HEK293T (cell line): ENCODE measurements at regions not wholly inside any gene's neighbourhood (a gene's known extent, or its start where the extent isn't known, plus 50 kb on each side); places are given as distances from the start of the nearest gene placed in this dataset.

Experiments
- ARNT ChIP-seq: fragments of 450-650 bp; IDR thresholded peaks from 2 replicates; pipeline ENCODE4 v1.6.1; 2017; ENCODE audit warnings: mild to moderate bottlenecking
- FOXM1 ChIP-seq: fragments of 450-650 bp; IDR thresholded peaks from 2 replicates; pipeline ENCODE4 v1.6.1; 2017; ENCODE audit warnings: mild to moderate bottlenecking, borderline replicate concordance
- L3MBTL2 ChIP-seq: fragments of 450-650 bp; conservative IDR thresholded peaks from 2 replicates; pipeline ENCODE4 v1.6.1; 2016; ENCODE audit warnings: mild to moderate bottlenecking
- NFRKB ChIP-seq: fragments of 450-650 bp; IDR thresholded peaks from 2 replicates; pipeline ENCODE4 v1.6.1; 2016; ENCODE audit warnings: mild to moderate bottlenecking, moderate library complexity
- SP1 ChIP-seq: fragments of 450-650 bp; IDR thresholded peaks from 2 replicates; pipeline ENCODE4 v1.6.1; 2017
- SUZ12 ChIP-seq: fragments of 450-650 bp; IDR thresholded peaks from 2 replicates; pipeline ENCODE4 v1.6.1; 2016; ENCODE audit warnings: mild to moderate bottlenecking
- TARDBP ChIP-seq: fragments of 450-650 bp; IDR thresholded peaks from 2 replicates; pipeline ENCODE4 v1.6.1; 2016
- TF ChIP-seq, protein P1 (sequence below): fragments of 450-650 bp; IDR thresholded peaks from 2 replicates; pipeline ENCODE4 v1.6.1; 2016

DNA sequence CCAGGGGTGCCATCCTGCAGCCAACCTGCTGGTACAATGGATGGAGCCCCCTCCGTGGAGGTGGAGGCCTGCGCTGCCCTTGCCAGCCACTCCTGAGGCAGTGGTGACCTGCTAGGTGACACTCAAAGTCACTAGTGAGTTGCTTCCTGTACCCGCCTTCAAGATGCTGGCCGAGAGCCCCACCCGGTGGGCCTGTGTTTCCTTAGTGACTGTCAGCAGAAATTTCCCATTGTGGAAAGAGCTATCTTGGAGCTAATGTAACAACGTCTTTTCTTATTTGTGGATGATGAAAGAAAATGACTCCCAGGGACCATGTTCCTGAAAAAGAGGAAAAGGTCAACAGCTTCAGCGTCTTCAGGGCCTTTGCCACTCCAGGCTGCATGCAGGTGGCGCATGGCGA is 117.0 kb upstream of the BOD1 start:
- TF ChIP-seq SP1, result no peak
- TF ChIP-seq, protein P1, sequence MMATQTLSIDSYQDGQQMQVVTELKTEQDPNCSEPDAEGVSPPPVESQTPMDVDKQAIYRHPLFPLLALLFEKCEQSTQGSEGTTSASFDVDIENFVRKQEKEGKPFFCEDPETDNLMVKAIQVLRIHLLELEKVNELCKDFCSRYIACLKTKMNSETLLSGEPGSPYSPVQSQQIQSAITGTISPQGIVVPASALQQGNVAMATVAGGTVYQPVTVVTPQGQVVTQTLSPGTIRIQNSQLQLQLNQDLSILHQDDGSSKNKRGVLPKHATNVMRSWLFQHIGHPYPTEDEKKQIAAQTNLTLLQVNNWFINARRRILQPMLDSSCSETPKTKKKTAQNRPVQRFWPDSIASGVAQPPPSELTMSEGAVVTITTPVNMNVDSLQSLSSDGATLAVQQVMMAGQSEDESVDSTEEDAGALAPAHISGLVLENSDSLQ, result no peak
- TF ChIP-seq NFRKB, result no peak
- TF ChIP-seq SUZ12, result no peak
- no peak for TF ChIP-seq FOXM1
- no peak for TF ChIP-seq TARDBP
- TF ChIP-seq ARNT, result no peak
- TF ChIP-seq L3MBTL2, result no peak
